HEK293T (cell line): ENCODE measurements at regions not wholly inside any gene's neighbourhood (a gene's known extent, or its start where the extent isn't known, plus 50 kb on each side); places are given as distances from the start of the nearest gene placed in this dataset.

Experiments
- ARNT ChIP-seq: fragments of 450-650 bp; IDR thresholded peaks from 2 replicates; pipeline ENCODE4 v1.6.1; 2017; ENCODE audit warnings: mild to moderate bottlenecking
- BHLHE40 ChIP-seq: fragments of 450-650 bp; IDR thresholded peaks from 2 replicates; pipeline ENCODE4 v1.6.1; 2016; ENCODE audit warnings: mild to moderate bottlenecking, moderate library complexity, borderline replicate concordance
- ELF4 ChIP-seq: fragments of 450-650 bp; IDR thresholded peaks from 2 replicates; pipeline ENCODE4 v1.6.1; 2017; ENCODE audit warnings: antibody characterized with exemption
- FOXA1 ChIP-seq: fragments of 450-650 bp; IDR thresholded peaks from 2 replicates; pipeline ENCODE4 v1.6.1; 2016; ENCODE audit warnings: mild to moderate bottlenecking
- FOXM1 ChIP-seq: fragments of 450-650 bp; IDR thresholded peaks from 2 replicates; pipeline ENCODE4 v1.6.1; 2017; ENCODE audit warnings: mild to moderate bottlenecking, borderline replicate concordance
- L3MBTL2 ChIP-seq: fragments of 450-650 bp; conservative IDR thresholded peaks from 2 replicates; pipeline ENCODE4 v1.6.1; 2016; ENCODE audit warnings: mild to moderate bottlenecking
- LEF1 ChIP-seq: fragments of 450-650 bp; IDR thresholded peaks from 2 replicates; pipeline ENCODE4 v1.6.1; 2017; ENCODE audit warnings: mild to moderate bottlenecking, borderline replicate concordance
- PKNOX1 ChIP-seq: fragments of 450-650 bp; IDR thresholded peaks from 2 replicates; pipeline ENCODE4 v1.6.1; 2016
- SP1 ChIP-seq: fragments of 450-650 bp; IDR thresholded peaks from 2 replicates; pipeline ENCODE4 v1.6.1; 2017
- SUZ12 ChIP-seq: fragments of 450-650 bp; IDR thresholded peaks from 2 replicates; pipeline ENCODE4 v1.6.1; 2016; ENCODE audit warnings: mild to moderate bottlenecking
- TARDBP ChIP-seq: fragments of 450-650 bp; IDR thresholded peaks from 2 replicates; pipeline ENCODE4 v1.6.1; 2016
- ZNF384 ChIP-seq: fragments of 450-650 bp; IDR thresholded peaks from 2 replicates; pipeline ENCODE4 v1.6.1; 2016

DNA sequence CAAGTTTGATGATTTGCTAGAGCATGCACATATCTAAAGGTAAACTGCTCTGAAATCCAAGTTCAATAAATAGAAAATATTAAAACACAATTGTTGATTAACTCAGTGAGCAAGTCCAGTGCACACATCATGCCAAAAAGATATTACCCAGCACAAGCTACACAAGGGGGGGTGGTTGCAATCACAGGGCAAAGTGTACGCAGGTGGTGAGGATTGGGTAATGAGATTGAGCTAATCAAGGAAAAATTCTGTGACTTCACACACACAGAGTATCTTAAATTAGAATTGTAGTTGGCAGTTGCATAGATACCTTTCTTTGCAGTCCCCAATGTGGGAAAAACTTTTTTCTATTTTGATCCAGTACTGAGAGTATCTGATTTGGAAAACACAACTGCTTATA, 156.1 kb upstream of the NTRK2 start:
- TF ChIP-seq FOXM1, result no peak
- TF ChIP-seq FOXA1, result no peak
- no peak for TF ChIP-seq L3MBTL2
- TF ChIP-seq SP1, result no peak
- no peak for TF ChIP-seq TARDBP
- TF ChIP-seq SUZ12, result no peak
- no peak for TF ChIP-seq ZNF384
- no peak for TF ChIP-seq ELF4
- TF ChIP-seq LEF1, result no peak
- TF ChIP-seq PKNOX1, result no peak
- no peak for TF ChIP-seq BHLHE40
- no peak for TF ChIP-seq ARNT
